Esophagus squamous epithelium (tissue), 5 donors: ENCODE measurements at regions not wholly inside any gene's neighbourhood (a gene's known extent, or its start where the extent isn't known, plus 50 kb on each side); places are given as distances from the start of the nearest gene placed in this dataset.

Experiments used
- DNase-seq: peaks from one replicate; lab custom pipeline; 2025; lab: John Stamatoyannopoulos, UW
- H3K27ac ChIP-seq, 4 donors: fragments of 200-600 bp; sonication (generic); one replicate each; pipeline ENCODE4 v1.5.1; 2016 to 2019; ENCODE audit warnings: mild to moderate bottlenecking in 1 of 4
- H3K27me3 ChIP-seq, 4 donors: fragments of 200-600 bp; sonication (generic); 1 replicate in 3 of 4; 2 replicates in 1 of 4; pipeline versions ENCODE4 v1.5.1 to v1.6.0; 2017 to 2021; ENCODE audit warnings: antibody characterized with exemption in 1 of 4
- H3K36me3 ChIP-seq, 3 donors: fragments of 200-600 bp; sonication (generic); one replicate each; pipeline ENCODE4 v1.5.1; 2016 to 2019
- H3K4me1 ChIP-seq, 3 donors: fragments of 200-600 bp; sonication (generic); one replicate each; pipeline ENCODE4 v1.5.1; 2017 to 2019
- H3K4me3 ChIP-seq, 4 donors: fragments of 200-600 bp; sonication (generic); 1 replicate in 3 of 4; 2 replicates in 1 of 4; pipeline ENCODE4 v1.5.1; 2016 to 2019; ENCODE audit warnings: mild to moderate bottlenecking in 2 of 4, moderate library complexity in 1 of 4
- H3K9me3 ChIP-seq, 3 donors: fragments of 200-600 bp; sonication (generic); one replicate each; pipeline ENCODE4 v1.5.1; 2016 to 2019
- POLR2A ChIP-seq, 4 donors: fragments of 450-650 bp; IDR thresholded peaks; one replicate each; pipeline ENCODE4 v1.6.1; 2017; ENCODE audit warnings: antibody characterized with exemption in 4 of 4, mild to moderate bottlenecking in 4 of 4, moderate library complexity in 3 of 4
- WGBS, 2 donors: methylation state at CpG; one replicate each; pipeline ENCODE4 v1.1.5; 2018; 5-methylcytosine and 5-hydroxymethylcytosine counted together
- intact Hi-C: fragments of 100-400 bp; cut with DNase I; formaldehyde crosslinking; loops from one replicate; pipeline ENCODE4 v1.15.0; 2022
- TF ChIP-seq, protein P1 (sequence below), 6 experiments: fragments of 450-650 bp in 4 of 6; fragments of 200-600 bp in 2 of 6; sonication (generic) in 2 of 6; IDR thresholded peaks; one replicate each; pipeline ENCODE4 v1.5.1; 2016 to 2019; ENCODE audit warnings: antibody characterized with exemption in 6 of 6, mild to moderate bottlenecking in 4 of 6, moderate library complexity in 4 of 6
- donor health status: DM: yes; HTN: yes; CAD: no.

DNA sequence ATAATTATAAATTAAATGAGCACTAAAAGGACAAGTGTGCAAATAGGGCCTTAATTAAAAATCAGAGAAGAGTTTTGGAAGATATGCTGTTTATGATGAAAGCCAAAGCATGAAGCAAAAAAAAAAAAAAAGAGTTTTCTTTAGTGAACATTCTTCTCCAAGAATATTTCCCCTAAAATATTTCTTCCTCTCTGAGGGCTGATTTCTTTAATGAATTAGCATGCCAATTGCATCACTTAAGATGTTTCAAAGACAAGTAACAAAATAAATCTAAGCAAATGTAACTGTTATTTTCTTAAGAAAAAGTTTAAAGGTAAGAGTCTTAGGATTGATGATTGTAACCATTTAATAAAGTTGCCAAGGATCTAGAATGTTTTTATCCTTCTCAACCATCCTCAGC is 81.6 kb upstream of the MPDZ start:
- H3K4me3 ChIP-seq, result no peak overlapping the region
- no peak overlapping the region for H3K27ac ChIP-seq
- peaks cover 0 to 8% (median 0%) of the 10 kb centered on the region in 3 donors for H3K4me1 ChIP-seq
- H3K27me3 ChIP-seq, result no peaks in the 10 kb centered on the region
- no peak for DNase-seq
- TF ChIP-seq POLR2A (IDR thresholded peaks at IDR 0.05), result no peak
- TF ChIP-seq, protein P1, sequence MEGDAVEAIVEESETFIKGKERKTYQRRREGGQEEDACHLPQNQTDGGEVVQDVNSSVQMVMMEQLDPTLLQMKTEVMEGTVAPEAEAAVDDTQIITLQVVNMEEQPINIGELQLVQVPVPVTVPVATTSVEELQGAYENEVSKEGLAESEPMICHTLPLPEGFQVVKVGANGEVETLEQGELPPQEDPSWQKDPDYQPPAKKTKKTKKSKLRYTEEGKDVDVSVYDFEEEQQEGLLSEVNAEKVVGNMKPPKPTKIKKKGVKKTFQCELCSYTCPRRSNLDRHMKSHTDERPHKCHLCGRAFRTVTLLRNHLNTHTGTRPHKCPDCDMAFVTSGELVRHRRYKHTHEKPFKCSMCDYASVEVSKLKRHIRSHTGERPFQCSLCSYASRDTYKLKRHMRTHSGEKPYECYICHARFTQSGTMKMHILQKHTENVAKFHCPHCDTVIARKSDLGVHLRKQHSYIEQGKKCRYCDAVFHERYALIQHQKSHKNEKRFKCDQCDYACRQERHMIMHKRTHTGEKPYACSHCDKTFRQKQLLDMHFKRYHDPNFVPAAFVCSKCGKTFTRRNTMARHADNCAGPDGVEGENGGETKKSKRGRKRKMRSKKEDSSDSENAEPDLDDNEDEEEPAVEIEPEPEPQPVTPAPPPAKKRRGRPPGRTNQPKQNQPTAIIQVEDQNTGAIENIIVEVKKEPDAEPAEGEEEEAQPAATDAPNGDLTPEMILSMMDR (IDR thresholded peaks at IDR 0.05), result no peak
- intact Hi-C loops, result no loop called here
- H3K9me3 ChIP-seq, result no peaks in the 10 kb centered on the region
- H3K36me3 ChIP-seq, result no peaks in the 10 kb centered on the region

DNA sequence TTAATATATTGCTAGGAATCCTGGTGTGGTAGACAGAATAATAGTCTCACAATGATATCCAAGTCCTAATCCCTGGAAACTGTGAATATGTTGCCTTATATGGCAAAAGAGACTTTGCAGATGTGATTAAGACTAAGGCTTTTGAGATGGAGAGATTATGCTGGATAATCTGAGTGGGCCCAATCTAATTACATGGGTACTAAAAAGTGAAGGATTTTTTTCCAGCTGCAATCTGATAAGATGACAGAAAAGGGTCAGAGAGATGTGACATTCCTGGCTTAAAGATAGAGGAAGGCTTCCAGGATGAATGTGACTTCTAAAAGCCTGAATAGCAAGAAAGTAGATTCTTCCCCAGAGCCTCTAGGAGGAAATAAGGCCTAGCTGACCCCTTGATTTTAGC is 80.7 kb upstream of the MPDZ start:
- Histone ChIP-seq H3K36me3 (no peaks in the 10 kb centered on the region), H3K4me3 (no peak overlapping the region), H3K27me3 (no peaks in the 10 kb centered on the region), H3K4me1 (peaks cover 0 to 8% (median 0%) of the 10 kb centered on the region in 3 donors), H3K9me3 (no peaks in the 10 kb centered on the region), H3K27ac (no peak overlapping the region)
- intact Hi-C loops, result no loop called here
- no peak for DNase-seq
- TF ChIP-seq, protein P1 (IDR thresholded peaks at IDR 0.05), result no peak
- no peak for TF ChIP-seq POLR2A (IDR thresholded peaks at IDR 0.05)

DNA sequence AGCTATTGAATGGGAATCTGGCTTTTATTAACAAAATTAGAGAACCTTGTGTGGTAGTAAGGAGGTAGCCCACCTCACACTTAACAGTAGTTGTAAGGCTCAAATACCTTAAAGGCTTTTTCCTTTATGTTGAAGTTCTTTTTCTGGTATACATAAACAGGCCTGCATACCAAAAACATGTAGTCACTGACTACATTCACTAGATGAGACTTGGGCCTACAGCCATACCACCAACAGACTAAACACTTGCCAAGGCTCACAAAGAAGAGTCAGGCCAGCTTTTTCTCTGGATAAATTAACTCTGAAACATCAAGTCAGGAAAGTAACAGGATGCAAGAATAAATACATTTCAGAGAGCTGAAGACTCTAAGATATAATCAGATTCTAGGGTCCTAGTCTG is 78.6 kb upstream of the MPDZ start:
- DNase-seq, result no peak
- TF ChIP-seq, protein P1 (IDR thresholded peaks at IDR 0.05), result no peak
- no peak for TF ChIP-seq POLR2A (IDR thresholded peaks at IDR 0.05)
- no peaks in the 10 kb centered on the region for H3K36me3 ChIP-seq
- H3K4me3 ChIP-seq, result no peak overlapping the region
- no peaks in the 10 kb centered on the region for H3K27me3 ChIP-seq
- no peaks in the 10 kb centered on the region for H3K9me3 ChIP-seq
- H3K4me1 ChIP-seq, result peaks cover 0 to 8% (median 0%) of the 10 kb centered on the region in 3 donors
- intact Hi-C loops, result no loop called here
- H3K27ac ChIP-seq, result no peak overlapping the region

DNA sequence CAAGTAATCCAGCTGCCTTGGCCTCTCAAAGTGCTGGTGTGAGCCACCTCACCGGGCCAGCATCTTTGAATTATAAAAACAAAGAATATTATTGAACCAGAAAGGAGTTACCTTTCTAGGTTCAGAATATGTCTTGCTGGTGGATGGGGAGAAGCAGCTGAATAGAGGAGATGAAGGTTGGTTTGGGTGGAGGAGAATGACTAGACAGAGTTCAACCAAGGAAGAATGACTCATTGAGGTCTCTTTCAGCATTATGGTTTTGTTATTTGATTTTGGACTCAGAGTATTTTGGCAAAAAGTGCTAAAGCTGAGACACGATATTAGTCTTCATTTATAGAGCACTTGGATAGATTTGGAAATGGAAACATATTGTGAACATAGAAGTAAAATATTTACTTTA is 75.2 kb upstream of the MPDZ start:
- Histone ChIP-seq H3K9me3 (no peaks in the 10 kb centered on the region), H3K27ac (no peak overlapping the region), H3K4me3 (no peak overlapping the region), H3K4me1 (peaks cover 0 to 8% (median 0%) of the 10 kb centered on the region in 3 donors), H3K36me3 (no peaks in the 10 kb centered on the region), H3K27me3 (no peaks in the 10 kb centered on the region)
- no peak for DNase-seq
- TF ChIP-seq, protein P1 (IDR thresholded peaks at IDR 0.05), result no peak
- no peak for TF ChIP-seq POLR2A (IDR thresholded peaks at IDR 0.05)
- WGBS, 2 donors, result 58 to 69% methylated on average over 2 of the region's 2 CpGs
- intact Hi-C loops, result no loop called here

DNA sequence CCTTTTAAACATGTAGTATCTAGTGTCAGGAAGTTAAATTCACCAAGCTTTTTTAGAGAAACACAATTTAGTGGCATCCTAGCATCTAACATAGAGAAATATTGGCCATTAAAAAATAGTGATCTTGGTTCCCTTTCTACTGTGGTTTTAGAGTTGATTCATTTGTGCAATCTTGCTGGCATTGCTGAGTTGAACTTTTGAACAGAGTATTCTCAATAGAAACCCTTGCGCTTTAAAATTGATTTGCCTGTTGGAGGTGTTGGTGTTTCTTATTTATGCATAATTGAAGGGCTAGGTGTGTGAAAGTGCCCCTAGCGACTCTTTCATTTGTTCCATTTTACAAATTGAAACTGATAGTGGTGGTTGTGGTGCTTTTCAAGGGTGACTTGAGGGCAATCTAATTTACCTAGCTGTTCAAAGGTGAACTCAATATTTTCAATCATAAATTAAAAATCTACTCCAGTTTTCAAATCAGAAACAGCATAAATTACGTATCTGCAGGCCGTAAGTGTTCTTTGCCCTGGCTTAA is 73.0 kb upstream of the MPDZ start:
- Histone ChIP-seq H3K27ac (no peak overlapping the region), H3K36me3 (no peaks in the 10 kb centered on the region), H3K4me3 (no peak overlapping the region), H3K9me3 (no peaks in the 10 kb centered on the region), H3K4me1 (no peaks in the 10 kb centered on the region), H3K27me3 (no peaks in the 10 kb centered on the region)
- TF ChIP-seq POLR2A (IDR thresholded peaks at IDR 0.05), result no peak
- TF ChIP-seq, protein P1 (IDR thresholded peaks at IDR 0.05), result no peak
- no peak for DNase-seq
- 78 to 90% methylated on average over 4 of the region's 4 CpGs for WGBS, 2 donors
- intact Hi-C loops, result no loop called here
